ENCODE measurements at regions not wholly inside any gene's neighbourhood (a gene's known extent, or its start where the extent isn't known, plus 50 kb on each side); places are given as distances from the start of the nearest gene placed in this dataset.

DNA sequence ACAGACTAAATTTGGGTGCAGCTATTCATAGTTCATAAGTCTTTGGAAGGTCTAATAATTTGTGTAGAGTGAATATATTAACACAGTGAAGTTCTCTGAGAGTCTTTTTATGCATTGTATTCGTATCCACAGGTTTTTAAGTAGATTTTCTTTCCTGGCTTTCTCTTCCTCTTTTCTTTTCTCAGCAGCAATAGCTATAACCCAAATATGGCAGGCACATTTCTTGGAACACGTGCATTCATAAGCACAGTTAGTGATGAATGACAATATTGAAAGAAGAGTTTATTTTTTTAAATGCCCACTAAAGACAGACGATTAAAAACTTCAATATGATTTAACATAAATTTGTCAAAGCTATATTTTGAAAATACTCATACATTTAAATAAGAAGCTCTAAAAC lies 220.5 kb upstream of the MBL2 start:
- TF ChIP-seq, protein P1, sequence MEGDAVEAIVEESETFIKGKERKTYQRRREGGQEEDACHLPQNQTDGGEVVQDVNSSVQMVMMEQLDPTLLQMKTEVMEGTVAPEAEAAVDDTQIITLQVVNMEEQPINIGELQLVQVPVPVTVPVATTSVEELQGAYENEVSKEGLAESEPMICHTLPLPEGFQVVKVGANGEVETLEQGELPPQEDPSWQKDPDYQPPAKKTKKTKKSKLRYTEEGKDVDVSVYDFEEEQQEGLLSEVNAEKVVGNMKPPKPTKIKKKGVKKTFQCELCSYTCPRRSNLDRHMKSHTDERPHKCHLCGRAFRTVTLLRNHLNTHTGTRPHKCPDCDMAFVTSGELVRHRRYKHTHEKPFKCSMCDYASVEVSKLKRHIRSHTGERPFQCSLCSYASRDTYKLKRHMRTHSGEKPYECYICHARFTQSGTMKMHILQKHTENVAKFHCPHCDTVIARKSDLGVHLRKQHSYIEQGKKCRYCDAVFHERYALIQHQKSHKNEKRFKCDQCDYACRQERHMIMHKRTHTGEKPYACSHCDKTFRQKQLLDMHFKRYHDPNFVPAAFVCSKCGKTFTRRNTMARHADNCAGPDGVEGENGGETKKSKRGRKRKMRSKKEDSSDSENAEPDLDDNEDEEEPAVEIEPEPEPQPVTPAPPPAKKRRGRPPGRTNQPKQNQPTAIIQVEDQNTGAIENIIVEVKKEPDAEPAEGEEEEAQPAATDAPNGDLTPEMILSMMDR (IDR thresholded peaks at IDR 0.05; ENCODE audit: insufficient read depth, missing control alignments), result no peak
- no peak for FAIRE-seq

DNA sequence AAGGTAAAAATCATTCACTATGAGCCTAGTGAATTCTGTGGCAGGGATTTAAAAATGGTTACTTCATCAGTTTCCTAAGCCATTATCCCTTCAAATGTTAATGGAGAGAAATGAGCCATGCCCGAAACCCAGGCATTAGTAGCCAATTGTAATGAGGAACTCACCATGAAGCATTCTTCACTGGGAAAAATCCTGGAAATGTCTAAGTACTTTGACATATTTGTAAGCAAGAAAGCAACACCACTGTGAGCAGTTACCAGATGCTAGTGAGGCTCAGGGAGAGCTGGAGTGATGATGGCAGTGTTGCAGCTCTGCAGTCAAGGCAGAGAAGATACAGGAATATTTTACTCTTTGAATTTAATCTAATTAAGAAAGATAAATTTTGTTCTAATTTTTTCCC lies 220.0 kb upstream of the MBL2 start:
- FAIRE-seq (no peak), DNase-seq (ENCODE audit: insufficient read length, low spot score) (no peak)
- TF ChIP-seq, protein P1 (IDR thresholded peaks at IDR 0.05; ENCODE audit: insufficient read depth, missing control alignments), result no peak

More for the DNA sequence above, 220.5 kb upstream of the MBL2 start:
- no peak for DNase-seq (ENCODE audit: insufficient read length, low spot score)

DNA sequence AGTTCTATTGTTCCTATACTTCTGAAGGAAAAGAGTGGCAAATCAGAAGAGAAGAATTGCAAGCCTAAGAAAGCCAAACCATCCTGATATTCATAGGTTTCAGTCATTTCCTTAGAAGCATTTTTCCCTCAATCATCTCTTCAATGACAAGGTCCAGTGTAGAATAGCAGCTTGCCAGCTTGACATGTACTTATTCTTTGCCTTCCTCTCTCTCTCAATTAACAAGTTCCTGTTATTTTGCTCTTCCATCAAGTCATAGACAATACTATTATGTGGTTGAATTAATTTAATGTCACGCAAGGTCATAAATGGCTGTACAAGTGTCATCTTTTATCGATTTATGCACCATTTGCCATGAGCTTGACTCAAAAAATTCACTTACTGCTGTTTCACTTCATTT lies 216.3 kb upstream of the MBL2 start:
- FAIRE-seq, result no peak
- no peak for DNase-seq (ENCODE audit: insufficient read length, low spot score)
- TF ChIP-seq, protein P1 (IDR thresholded peaks at IDR 0.05; ENCODE audit: insufficient read depth, missing control alignments), result no peak

DNA sequence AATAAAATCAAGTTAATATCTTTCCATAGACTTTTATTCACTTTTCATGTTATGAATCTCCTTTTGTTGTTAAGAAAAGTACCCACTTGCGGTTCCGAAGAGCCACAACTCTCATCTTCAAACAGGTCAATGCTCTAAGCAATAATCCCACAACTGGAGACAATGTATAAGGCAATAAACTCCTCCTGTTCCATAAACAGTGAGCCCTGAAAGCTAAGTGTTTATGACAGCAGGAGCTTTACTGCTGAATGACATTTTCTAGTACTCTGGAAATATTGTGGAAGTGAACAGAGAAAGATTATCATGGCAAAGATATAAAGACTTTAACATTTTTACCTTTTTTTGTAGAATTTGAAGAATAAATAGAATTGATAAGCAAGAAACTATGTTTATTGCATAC lies 213.5 kb upstream of the MBL2 start:
- TF ChIP-seq, protein P1 (IDR thresholded peaks at IDR 0.05; ENCODE audit: insufficient read depth, missing control alignments), result no peak
- DNase-seq (ENCODE audit: insufficient read length, low spot score) (no peak), FAIRE-seq (no peak)

DNA sequence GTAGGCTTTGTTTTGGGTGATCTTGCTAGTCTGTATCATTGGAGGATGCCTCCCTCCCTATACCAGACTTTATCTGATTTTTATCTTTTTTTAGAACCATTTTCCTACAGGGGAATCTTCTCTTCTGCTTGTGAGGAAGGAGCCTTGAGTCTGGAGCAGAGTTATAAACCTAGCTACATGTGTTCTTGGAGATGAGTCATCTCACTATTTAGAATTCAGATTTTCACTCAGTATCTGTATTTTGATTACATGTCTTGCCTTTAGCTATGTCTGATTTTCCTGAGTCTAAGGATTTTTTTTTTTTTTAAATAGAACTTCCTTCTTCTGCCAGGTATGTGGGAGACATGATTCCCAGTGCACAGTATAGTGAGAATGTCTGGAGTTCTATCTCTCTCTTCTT lies 211.6 kb upstream of the MBL2 start:
- DNase-seq (ENCODE audit: insufficient read length, low spot score) (no peak), FAIRE-seq (no peak)
- TF ChIP-seq, protein P1 (IDR thresholded peaks at IDR 0.05; ENCODE audit: insufficient read depth, missing control alignments), result no peak

DNA sequence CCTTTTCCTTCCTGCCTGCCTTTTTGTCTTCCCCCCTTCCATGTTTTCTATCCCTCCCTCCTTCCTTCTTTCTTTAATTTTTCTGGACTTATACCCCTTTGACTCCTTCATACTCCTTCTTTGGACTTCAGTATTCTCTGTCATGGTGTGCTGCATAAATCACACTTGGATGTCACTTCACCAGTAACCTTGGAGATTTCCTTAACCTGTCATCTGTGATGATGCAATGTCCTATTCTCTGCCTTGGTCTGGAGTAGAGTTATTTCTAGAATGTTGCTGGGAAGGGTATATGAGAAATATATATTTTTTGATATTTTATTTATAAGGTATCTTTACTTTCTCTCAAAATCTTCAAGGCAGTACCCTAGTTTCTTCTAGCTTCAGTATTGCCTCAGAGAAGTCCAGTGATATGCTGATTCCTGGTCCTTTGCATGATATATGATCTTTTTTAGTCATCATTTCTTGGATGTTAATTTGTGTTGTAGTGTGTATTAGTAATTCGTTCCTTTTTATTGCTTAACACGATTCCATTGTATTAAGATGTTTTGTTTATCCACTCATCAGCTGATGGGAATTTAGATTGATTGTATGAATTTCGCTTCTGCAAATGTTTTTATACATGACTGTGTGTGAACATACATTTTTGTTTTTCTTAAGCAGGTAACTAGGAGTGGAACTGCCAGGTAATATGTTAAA lies 206.9 kb upstream of the MBL2 start:
- FAIRE-seq, result no peak

DNA sequence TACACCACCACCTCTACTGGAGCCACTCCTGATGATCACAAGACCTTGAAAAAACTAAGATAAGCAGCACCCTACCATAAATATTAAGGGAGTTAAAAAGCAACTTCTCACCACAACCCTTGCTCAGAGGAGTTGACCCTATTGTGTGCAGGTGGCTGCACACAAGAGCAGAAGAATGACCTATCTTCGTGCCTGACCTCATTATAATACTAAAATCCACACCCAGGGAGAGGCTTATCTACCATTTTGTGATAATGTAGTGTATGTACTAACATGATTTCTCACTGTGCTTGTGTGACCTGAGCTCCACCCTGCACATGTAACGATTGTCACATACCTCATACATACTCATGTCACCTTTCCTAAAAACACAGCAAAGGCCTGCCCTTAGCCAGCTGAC lies 205.0 kb upstream of the MBL2 start:
- DNase-seq (ENCODE audit: insufficient read length, low spot score), result no peak
- TF ChIP-seq, protein P1 (IDR thresholded peaks at IDR 0.05; ENCODE audit: insufficient read depth, missing control alignments), result no peak
- FAIRE-seq, result no peak

More for the DNA sequence above, 206.9 kb upstream of the MBL2 start:
- TF ChIP-seq, protein P1 (IDR thresholded peaks at IDR 0.05; ENCODE audit: insufficient read depth, missing control alignments), result no peak
- no peak for DNase-seq (ENCODE audit: insufficient read length, low spot score)
